ENCODE measurements at regions not wholly inside any gene's neighbourhood (a gene's known extent, or its start where the extent isn't known, plus 50 kb on each side); places are given as distances from the start of the nearest gene placed in this dataset.
A peak's percentile ranks its signal among the peaks of the same experiment; 100 is the strongest.
"Not testable (repeated sequence)": the region's sequence is repeated elsewhere in the genome, so short reads cannot be mapped to it uniquely, and the experiment has no call there.

DNA sequence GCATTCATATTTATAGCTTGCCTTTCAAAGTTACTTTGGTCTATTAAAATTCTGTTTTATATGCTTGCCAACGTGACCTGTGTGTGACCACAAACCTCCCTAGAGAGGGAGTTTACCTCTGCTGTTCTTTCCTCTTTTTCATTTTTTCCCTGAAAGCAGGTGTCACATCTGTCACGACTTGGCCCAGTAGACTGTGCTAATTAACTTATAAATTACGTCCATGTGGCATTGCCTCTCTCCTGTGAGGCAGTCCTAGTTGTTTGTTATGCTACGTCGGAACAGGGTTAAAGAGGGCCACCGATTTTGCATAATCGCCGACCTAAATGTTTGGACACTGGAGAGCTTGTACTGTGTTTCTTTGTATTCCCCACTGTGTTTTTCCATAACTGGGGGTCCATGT is 343.9 kb upstream of the FLRT2 start:
- DNase-seq (ENCODE audit: insufficient read length, low spot score) (no peak), FAIRE-seq (no peak)
- TF ChIP-seq POLR2A (IDR thresholded peaks at IDR 0.05; ENCODE audit: low read depth, low read length), result no peak

DNA sequence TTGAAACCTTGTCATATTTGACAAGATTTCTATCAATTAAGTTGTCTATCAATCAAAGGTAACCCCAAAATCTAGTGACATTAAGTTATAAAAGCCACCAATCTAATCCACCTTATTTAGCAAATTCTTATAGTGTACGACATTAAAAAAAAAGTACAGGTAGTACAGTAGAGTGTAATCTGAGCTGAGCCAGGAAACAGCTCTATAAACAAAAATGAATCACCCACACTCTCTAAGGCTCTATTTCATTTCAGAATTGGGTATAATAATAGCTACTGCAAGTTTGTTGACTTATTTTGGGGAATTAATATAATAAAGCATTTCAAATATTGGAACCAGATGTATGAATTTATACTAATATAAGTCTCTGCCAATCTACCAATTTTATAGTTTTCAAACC is 342.4 kb upstream of the FLRT2 start:
- FAIRE-seq, result no peak
- no peak for TF ChIP-seq POLR2A (IDR thresholded peaks at IDR 0.05; ENCODE audit: low read depth, low read length)
- no peak for DNase-seq (ENCODE audit: insufficient read length, low spot score)

DNA sequence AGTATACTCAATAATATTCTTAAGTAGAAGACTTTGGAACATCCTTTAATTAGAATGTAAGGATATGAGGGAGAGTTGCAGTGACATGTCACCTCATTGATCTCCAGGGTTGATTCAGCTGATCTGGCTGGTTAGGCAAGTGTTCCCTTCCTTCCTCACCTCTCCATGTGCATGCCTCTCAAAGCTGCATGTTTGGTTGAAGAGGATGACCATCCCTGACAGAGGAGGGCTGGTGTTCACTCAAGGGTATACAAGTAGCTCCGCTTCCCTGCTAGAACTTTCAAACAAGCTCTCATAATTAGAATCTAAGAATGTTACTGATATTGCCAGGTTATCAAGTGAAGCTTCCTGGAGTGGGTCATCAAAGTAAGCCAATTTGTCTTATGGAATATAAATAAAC is 341.1 kb upstream of the FLRT2 start:
- no peak for FAIRE-seq
- no peak for DNase-seq (ENCODE audit: insufficient read length, low spot score)
- TF ChIP-seq POLR2A (IDR thresholded peaks at IDR 0.05; ENCODE audit: low read depth, low read length), result no peak

DNA sequence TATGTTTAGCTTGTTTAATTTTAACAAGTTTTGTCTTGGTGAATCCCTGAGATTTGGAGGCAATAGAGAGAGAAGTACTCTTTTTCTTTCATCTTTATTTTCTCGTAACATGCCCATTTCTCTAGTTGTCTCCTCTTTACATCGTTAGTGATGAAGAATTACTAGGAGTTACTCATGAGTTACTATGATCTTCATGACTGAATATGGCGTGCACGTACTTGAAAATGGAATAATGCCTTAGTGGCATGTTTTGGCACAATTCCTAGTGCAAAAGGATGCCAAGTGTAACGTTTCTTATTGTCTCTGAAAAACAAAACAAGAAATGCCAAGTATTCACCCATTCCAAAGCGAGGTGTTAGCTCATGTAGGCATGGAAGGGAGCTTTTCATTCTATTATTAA is 340.7 kb upstream of the FLRT2 start:
- not testable (repeated sequence) for DNase-seq (ENCODE audit: insufficient read length, low spot score); FAIRE-seq

DNA sequence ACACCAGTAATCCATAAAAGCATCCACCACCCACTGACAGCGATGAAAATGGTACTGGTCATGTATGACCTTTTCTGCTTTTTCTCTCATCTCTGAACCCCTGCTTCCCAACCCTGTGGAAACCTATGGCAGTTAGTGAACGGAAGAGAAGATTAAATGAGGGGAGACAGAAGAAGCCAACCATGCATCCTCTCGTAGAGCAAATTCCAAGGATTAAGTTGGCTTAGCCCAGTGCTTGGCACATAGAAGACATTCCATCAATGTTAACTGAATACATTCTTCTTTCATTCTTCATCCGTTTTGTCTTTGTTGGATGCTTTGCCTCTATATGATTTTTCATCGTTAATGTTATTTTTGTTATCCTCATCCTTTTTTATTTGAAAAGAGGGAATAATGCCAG is 339.7 kb upstream of the FLRT2 start:
- no peak for FAIRE-seq
- DNase-seq (ENCODE audit: insufficient read length, low spot score), result no peak
- no peak for TF ChIP-seq POLR2A (IDR thresholded peaks at IDR 0.05; ENCODE audit: low read depth, low read length)

DNA sequence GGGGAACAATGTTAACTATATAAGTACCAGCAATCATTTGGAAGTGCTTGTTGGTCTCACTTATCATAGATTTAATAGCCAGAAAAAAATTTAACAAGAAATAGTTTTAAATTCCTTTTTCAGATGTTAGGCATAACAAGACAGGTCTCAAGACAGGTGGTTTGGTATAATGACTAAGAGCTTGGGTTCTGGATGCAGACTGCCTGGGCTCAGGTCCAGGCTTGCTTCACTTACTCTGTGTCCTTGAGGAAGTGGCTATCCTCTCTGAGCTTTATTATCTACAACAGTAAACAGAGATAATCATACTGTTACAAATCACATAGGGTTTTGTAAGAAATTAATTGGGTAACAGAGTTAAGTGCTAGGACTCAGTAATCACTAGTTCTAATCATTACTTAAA is 338.0 kb upstream of the FLRT2 start:
- FAIRE-seq (no peak), DNase-seq (ENCODE audit: insufficient read length, low spot score) (no peak)
- TF ChIP-seq POLR2A (IDR thresholded peaks at IDR 0.05; ENCODE audit: low read depth, low read length), result no peak

DNA sequence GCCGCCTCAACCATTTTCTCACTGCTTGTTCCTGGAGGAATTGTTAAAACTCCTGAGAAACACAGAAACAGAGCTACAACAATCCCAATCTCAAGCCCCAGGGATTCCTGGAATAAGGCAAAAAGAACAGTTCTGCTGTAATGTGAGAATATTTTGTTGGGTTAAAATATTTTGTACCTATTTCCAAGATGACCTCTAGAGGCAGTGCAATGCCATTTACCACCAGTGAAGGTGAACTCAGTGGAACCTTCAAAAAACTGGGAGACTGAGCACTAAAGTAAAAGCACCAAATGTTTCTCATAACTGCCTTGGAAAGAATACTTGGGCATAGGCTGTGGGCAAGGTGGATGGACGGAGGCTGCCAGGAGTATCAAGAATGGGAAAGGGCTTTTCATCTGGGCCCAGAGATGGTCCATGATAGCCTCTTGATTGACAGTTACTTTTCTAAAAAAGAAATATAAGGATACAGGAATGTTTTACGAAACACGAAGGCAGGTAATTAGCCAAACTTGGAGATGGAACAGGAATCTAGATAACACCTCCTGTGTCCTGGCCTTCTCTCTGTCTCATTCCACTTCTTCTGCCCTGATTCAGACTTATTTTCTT is 334.0 kb upstream of the FLRT2 start:
- TF ChIP-seq POLR2A (IDR thresholded peaks at IDR 0.05; ENCODE audit: low read depth, low read length), result no peak
- FAIRE-seq, result no peak
- DNase-seq (ENCODE audit: insufficient read length, low spot score), result peak; percentile 2

DNA sequence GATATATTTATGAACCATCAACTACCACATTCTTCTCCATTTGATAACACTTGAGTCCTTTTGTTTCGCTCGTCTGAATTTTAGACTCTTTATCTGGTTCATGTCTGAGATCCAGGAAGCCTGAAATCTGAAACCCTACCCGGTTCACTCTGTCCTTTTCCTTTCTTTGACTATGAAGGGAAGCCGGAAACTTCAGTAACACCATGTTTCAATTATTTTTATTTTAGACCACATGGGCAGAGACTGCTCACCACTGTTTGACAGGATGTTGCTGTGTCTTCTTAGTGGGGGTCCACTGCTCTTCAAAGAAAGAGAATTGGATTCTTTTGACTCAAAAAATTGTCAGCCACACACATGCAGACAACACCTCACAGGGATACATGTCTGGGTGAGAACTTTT is 331.9 kb upstream of the FLRT2 start:
- DNase-seq (ENCODE audit: insufficient read length, low spot score), result no peak
- FAIRE-seq, result no peak
- no peak for TF ChIP-seq POLR2A (IDR thresholded peaks at IDR 0.05; ENCODE audit: low read depth, low read length)

DNA sequence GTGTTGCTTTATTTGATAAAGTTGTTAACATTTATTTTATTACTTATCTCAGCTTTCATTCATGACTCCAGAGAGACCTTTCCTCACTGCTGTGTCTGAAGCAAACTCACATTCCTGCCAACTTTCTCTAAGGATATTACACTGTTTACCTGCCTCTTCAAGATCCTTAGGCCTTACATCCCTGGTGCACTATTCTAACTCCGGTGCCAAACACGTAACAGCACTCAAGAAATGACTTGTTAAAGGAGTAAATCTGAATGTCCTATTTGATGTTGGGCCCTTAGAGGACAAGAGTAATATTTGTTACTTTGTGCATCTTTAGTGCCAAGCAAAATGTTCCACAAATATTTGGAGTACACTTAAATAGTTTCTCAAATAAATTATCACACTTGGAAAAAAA is 324.1 kb upstream of the FLRT2 start:
- FAIRE-seq (no peak), DNase-seq (ENCODE audit: insufficient read length, low spot score) (no peak)
- TF ChIP-seq POLR2A (IDR thresholded peaks at IDR 0.05; ENCODE audit: low read depth, low read length), result no peak

DNA sequence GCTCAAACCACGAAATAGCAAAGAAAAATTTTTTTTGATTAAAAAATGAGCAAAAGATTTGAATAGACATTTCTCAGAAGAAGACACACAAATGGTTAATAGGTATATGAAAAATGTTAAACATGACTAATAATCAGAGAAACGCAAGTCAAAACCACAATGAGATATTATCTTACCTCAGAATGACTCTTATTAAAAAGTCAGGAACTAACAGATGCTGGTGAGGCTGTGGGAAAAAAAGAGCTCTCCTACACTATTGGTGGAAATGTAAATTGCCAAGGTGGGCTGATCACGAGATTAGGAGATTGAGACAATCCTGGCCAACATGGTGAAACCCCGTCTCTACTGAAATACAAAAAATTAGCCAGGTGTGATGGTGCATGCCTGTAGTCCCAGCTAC is 315.5 kb upstream of the FLRT2 start:
- no peak for DNase-seq (ENCODE audit: insufficient read length, low spot score)
- FAIRE-seq, result no peak
- no peak for TF ChIP-seq POLR2A (IDR thresholded peaks at IDR 0.05; ENCODE audit: low read depth, low read length)

DNA sequence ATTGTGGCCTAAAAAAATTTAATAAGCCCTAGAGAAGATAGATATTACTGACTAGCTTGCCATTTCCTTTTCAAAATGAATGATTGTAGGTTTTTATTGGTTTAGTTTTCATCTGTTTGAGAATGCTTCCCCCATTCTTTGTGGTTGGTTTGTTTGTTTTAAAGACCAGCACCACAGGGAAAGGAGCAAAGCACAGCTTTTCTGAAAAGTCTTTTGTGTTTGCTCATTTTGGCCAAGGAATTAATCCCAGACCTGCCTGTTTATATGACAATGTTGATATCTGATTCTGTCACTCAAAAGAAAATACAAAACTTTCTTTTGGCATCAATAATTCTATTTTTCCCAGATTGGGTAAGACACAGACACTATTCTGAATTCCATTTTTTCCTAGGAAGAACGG is 312.5 kb upstream of the FLRT2 start:
- FAIRE-seq, result no peak

DNA sequence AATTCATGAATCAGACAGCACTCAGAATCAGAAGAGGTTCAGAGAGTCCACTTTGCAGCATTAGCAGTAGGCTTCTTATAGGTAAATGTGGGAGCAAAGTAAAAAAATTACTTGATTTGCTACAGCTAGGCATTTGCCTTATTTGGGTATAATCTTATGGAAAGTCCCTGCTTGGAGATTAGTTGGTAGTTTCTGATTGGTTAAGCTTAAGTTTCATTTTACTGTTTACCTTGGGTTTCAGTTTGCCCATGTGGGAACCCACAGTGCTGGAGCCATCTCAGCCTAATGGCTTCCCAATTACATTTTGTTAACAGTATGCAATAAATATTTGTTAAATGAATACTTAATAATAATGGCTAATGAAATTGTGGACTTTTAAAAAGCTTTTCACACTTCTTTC is 311.0 kb upstream of the FLRT2 start:
- FAIRE-seq (no peak), DNase-seq (ENCODE audit: insufficient read length, low spot score) (no peak)
- TF ChIP-seq POLR2A (IDR thresholded peaks at IDR 0.05; ENCODE audit: low read depth, low read length), result no peak

More for the DNA sequence above, 312.5 kb upstream of the FLRT2 start:
- DNase-seq (ENCODE audit: insufficient read length, low spot score), result no peak
- no peak for TF ChIP-seq POLR2A (IDR thresholded peaks at IDR 0.05; ENCODE audit: low read depth, low read length)

DNA sequence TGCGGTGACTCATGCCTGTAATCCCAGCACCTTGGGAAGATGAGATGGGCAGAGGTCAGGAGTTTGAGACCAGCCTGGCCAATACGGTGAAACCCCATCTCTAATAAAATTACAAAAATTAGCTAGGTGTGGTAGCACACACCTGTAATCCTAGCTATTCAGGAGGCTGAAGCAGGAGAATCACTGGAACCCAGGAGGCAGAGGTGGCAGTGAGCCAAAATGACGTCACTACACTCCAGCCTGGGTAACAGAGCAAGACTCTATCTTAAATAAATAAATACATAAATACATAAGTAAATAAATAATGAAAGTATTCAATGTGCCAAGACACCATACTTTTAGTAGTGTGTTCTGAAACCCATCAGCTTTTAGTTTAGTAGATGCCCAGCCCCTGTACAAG is 308.1 kb upstream of the FLRT2 start:
- no peak for FAIRE-seq
- DNase-seq (ENCODE audit: insufficient read length, low spot score), result no peak
- no peak for TF ChIP-seq POLR2A (IDR thresholded peaks at IDR 0.05; ENCODE audit: low read depth, low read length)

DNA sequence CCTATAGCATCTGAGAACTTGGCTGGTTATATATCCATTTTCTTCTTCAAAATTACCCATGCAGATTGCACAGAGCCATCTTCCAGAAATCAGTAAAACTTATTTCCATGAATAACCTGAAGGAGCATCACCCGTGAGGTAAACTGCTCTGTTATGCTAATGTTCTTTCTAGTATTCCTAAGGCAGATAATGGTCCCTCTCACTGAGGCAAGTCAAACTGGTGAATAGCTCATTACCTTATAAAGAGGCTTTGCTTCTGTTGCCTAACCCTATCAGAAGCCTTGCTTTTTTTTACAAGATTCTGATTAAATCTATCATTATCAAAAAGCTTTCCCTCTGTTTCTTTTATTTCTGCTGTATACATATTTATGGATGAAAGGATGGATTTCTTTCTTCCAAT is 307.6 kb upstream of the FLRT2 start:
- no peak for TF ChIP-seq POLR2A (IDR thresholded peaks at IDR 0.05; ENCODE audit: low read depth, low read length)
- DNase-seq (ENCODE audit: insufficient read length, low spot score), result no peak
- FAIRE-seq, result no peak

DNA sequence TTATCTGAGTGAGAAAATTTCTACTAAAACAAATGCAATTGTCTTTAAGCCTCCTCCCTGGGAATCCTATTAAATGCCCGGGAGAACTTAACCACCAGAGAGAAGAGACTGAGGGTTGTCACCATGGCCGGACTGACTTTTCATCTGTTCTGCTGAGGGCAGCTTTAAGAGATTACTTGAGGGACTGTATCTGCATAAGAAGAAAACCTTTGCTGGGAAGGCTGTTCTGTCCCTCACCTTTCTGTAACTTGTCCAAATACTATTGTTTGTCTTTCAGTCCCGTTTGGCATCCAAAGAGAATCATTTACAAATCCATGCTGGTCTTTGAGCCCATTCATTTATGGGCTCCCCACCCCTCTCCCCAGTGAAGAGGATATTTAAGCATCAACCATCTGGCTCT is 306.3 kb upstream of the FLRT2 start:
- FAIRE-seq (no peak), DNase-seq (ENCODE audit: insufficient read length, low spot score) (no peak)
- TF ChIP-seq POLR2A (IDR thresholded peaks at IDR 0.05; ENCODE audit: low read depth, low read length), result no peak

DNA sequence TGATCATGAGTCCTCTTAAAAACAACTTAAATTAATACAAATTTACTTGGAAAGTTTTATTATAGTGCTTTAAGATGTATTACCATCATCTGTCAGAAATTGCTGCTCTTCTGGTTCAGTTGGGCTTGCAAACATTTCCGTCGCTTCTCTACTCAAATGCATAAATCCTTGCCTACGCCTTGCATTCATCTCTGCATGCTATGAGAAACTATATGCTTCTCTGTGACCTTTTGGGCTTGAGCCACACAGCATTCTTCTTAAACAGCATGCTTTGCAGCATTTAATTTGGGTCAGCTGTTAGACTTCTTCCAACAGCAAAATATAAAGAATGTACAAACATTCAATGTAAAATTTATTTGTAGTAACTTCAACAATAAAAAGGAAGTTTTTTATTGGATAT is 305.7 kb upstream of the FLRT2 start:
- FAIRE-seq, result no peak
- TF ChIP-seq POLR2A (IDR thresholded peaks at IDR 0.05; ENCODE audit: low read depth, low read length), result no peak
- DNase-seq (ENCODE audit: insufficient read length, low spot score), result no peak

Measured in H54 (cell line).